Erythroblast (primary cell): ENCODE measurements at regions not wholly inside any gene's neighbourhood (a gene's known extent, or its start where the extent isn't known, plus 50 kb on each side); places are given as distances from the start of the nearest gene placed in this dataset.
"Not testable (repeated sequence)": the region's sequence is repeated elsewhere in the genome, so short reads cannot be mapped to it uniquely, and the experiment has no call there.

Experiments used
- DNase-seq, 2 experiments: peaks; one replicate each; lab custom pipeline; 2025; lab: John Stamatoyannopoulos, UW
- GATA1 ChIP-seq: IDR thresholded peaks from 2 replicates; pipeline ENCODE4 v1.6.1; 2011; ENCODE audit warnings: low read depth, mild to moderate bottlenecking, control low read depth, low read length, moderate library complexity
- POLR2A ChIP-seq: IDR thresholded peaks from 2 replicates; pipeline ENCODE4 v1.6.1; 2011; ENCODE audit warnings: mild to moderate bottlenecking, low read length

DNA sequence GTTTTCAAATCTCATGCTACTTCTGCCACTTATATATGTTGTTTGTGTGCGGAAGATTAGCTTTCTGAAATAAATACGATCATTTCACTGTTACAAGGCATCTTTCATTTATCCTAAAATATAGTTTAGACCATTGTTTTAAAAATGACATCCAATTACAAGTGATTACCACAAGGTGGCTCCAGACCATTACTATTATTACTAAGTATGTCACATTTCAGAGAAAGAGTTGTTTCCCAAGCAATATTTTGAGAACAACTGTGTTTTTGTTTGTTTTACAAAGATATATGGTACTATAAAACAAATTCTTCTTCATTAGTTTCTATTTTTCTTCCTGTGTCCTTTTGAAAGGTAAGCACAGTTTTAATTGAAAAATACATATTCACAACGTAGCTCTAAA is 136.0 kb upstream of the RAP2B start:
- peak; percentile 56 to 74 for DNase-seq
- no peak for TF ChIP-seq GATA1
- TF ChIP-seq POLR2A, result no peak

DNA sequence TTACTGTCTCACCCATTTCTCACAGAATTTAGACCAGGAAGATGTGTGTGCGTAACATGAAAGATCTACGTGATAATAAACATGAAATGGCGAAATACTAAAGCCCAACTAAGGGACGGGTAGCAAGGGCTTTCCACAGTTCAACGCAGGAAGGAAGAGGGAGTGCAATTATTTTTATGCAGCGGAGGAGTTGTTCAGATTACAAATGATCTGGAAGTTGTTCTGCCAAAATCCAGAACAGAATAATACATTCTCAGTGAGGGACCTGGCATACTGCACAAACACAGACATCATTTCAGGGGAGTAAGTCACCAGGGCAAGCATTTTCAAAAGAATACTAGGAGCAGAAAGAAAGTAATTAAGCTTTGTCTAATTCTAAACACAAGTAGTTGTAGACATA is 133.6 kb upstream of the RAP2B start:
- peak; percentile 44 to 63 for DNase-seq
- TF ChIP-seq POLR2A, result no peak
- no peak for TF ChIP-seq GATA1

DNA sequence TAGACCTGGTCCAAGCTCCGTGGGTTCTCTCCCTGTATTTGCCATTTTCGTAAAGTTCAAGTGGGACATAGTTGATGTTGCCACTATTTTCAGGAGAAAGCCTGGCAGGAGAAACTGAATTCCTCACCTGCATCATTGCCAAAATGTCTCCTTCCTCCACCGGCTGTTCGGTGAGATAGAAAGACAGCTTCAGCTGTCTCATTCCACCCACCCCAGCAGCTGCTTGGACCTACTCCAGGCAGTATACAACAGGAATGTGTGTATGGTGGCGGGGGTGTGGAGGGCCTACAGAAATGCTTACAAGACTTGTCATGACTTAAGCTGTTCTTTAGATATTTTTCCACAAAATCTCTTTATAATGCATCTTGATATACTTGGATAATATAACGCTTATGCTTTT is 132.7 kb upstream of the RAP2B start:
- TF ChIP-seq GATA1, result no peak
- no peak for TF ChIP-seq POLR2A
- DNase-seq, result peak; percentile 78 to 80

DNA sequence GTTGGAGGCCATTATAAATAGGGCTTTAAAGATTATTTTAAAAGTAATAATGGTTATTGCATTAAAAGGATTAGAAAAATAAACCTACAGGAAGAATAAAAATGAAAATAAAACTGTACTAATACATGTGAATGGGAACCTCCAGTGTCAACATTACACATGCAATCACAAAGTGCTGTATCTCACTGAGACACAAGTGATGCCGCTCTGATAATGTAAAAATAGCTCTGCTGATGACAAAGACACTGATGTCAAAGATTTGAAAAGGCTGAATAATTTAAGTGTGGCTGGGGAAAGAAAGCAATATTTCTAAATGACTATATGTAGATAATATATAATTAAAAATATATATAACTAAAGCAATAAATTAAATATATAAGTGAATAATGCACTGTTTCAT is 129.1 kb upstream of the RAP2B start:
- DNase-seq, result peak; percentile 6 to 23
- TF ChIP-seq GATA1 (no peak), POLR2A (no peak)

DNA sequence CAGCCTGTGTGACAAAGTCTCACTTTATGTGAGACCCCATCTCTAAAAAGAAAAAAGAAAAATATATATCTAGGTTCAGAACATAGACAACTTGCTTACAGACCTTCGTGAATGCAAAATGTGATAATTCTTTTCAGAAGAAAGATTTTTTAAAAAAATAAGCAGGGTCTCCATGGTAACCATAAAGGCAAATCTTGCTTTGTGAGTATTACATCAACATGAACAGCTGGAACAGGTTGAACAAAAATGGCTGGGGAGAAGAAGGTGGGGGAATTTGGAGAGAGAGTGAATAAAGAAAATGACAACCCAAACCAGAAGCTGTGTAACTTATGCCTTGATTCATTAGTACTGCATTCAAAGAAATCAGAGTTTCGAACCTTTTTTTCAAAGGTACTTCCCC is 125.2 kb upstream of the RAP2B start:
- TF ChIP-seq POLR2A, result no peak
- no peak for TF ChIP-seq GATA1
- DNase-seq, result no peak

DNA sequence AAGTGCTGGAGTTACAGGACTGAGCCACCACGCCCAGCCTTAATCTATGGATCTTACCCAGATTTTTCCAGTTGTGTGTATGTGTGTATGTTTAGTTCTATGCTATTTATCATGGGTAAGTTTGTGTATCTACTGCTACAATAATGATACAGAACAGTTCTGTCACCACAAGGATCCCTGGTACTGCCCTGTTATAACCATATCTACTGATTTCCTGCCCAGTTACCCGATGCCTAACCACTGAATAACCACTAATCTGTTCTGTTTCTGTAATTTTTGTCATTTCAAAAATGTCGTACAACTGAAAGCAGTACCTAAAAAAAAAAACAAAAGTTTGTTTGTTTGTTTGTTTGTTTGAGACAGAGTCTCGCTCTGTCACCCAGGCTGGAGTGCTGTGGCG is 123.7 kb upstream of the RAP2B start:
- TF ChIP-seq GATA1 (no peak), POLR2A (no peak)
- DNase-seq, result no peak

DNA sequence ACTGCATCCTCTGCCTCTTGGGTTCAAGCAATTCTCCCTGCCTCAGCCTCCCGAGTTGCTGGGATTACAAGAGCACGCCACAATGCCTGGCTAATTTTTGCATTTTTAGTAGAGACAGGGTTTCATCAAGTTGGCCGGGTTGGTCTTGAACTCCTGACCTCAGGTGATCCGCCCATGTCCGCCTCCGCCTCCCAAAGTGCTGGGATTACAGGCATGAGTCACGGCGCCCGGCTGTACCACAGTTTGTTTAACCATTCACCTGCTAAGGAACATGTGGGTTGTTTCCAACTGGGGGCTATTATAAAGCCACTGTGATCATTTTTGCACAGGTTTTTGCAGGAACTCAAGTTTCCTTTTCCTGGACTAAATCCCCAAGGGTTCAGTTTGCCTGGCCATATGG is 123.2 kb upstream of the RAP2B start:
- DNase-seq, result no peak
- no peak for TF ChIP-seq GATA1
- no peak for TF ChIP-seq POLR2A

DNA sequence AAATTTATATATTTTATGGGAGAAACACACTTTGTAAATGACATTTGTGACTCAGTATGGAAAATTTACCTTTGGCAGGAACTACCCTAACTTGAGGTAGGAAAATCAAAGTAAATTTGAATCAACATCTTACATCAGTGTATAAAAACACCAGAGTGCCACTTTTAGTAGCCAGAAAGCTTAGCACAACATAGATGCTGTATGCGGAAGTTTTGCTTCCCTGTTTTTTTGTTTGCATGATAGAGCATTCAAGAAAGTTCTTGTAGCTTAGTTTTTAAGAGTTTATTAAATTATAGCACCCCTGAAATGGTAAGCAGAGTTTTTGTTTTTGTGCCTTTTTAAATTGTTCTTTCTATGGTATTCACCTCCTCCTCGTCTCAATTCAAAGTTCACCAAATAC is 120.8 kb upstream of the RAP2B start:
- TF ChIP-seq GATA1 (no peak), POLR2A (no peak)
- no peak for DNase-seq

DNA sequence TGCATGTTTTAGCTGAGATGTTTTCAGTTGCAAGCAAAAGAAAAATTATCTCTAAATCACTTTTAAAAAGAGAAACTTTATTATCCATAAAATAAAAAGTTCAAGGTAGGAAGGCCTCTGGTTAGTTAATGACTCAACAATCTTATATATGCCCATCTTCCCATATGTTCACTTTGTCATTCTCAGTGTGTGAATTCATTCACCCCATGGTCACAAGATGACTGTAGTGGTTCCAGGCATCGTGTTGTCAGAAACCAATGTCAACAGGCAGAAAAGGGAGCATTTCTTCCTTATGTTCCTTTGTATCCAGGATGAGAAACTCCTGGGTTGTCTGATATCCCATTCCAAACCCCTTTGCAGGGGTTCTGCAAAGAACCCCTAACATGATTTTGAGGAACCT is 119.9 kb upstream of the RAP2B start:
- DNase-seq, result no peak
- TF ChIP-seq POLR2A (no peak), GATA1 (no peak)

DNA sequence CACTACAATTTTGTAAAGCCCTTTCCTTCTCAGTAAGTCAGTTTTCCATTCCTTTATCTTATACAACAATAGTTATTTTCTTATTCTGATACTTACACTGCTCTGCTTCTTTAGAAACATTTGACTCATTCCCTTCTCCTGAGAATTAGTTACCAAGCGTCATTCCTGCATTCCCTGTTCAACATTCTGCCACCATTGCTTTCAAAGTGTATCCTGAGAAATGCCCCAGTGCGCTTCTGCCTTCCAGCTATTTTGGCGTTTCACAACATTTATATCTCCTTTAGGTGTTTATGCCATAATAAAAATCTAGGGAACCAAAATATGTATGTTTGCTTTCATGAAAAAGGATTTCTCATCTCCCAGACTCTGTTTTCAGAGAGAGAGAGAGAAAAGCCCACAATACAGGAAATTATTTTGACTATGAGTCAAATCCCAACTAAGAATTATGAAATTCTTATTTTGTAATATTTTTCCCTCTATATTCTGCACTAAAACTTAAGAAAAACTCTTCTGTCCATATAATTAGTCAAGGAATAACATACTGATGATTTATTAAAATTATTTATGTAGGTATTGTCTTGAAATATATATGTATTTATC is 118.2 kb upstream of the RAP2B start:
- TF ChIP-seq GATA1 (no peak), POLR2A (no peak)
- DNase-seq, result no peak

DNA sequence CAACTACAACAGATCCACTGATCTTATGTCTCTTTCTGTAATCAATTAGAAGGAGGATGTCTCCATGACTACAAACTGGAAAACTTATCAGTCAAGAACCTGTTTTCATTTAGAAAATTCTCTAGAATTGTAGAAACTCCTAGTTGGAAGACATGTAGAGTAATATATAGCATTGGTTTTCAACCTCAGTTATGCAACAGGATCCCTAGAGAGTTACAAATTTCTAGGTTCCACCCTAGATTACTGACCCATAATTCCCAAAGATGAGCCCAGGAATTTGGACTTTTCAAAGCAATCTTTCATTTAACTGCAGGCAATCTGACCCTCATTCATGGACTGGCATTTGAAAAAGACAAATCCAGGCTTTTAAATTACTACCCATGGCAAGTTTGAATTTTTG is 116.9 kb upstream of the RAP2B start:
- no peak for DNase-seq
- TF ChIP-seq GATA1, result no peak
- TF ChIP-seq POLR2A, result no peak

DNA sequence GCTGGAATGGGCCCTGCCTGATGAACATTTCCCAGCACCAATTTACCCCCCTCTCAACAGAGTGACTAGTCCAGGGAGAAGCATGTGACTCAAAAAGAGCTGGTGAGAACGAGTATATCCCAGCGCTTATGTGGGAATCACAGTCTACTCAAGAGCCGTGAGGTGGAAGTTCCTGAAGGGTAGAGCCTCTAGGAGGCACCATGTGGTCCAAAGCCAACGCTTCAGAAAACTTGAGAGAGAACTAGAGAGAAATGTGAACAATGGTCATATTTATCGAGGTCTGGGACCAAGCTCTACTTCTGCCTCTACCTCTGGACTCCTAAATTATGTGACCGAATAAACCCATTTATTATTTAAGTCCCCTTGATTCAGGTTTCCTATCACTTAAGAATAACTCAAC is 111.0 kb upstream of the RAP2B start:
- DNase-seq, result no peak
- TF ChIP-seq POLR2A (no peak), GATA1 (no peak)

DNA sequence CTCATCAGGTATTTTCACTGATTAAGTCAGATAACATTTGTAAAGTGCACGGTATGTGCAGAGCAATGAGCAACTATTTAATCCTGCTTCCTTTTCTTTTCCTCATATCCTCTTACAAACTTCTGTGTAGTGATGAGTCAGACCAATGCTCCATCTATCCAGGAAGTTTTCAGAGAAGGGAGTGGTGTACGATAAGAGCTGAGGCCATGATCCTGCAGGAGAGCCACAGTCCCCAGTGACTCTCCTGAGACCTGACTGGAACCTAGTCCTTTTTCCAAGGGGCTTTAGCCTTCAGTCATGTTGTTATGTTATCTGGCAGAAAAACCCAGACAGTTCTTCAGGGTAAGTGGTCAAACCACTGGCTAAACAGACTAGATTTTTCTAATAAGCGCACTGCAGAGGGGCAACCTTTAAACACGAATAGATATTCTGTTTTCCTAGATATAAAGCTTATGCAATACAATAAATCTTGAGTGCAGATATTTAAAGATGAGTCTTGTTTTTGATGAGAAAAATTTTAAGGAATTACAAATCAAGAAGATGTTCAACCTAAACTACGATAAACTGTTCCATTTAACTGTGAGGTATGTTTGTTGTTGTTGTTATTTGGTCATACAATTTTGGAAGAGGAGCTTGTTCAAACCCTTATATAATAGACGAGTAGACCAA is 110.5 kb upstream of the RAP2B start:
- peak in 1 of 2 experiments; percentile 36 for DNase-seq
- TF ChIP-seq POLR2A, result no peak

DNA sequence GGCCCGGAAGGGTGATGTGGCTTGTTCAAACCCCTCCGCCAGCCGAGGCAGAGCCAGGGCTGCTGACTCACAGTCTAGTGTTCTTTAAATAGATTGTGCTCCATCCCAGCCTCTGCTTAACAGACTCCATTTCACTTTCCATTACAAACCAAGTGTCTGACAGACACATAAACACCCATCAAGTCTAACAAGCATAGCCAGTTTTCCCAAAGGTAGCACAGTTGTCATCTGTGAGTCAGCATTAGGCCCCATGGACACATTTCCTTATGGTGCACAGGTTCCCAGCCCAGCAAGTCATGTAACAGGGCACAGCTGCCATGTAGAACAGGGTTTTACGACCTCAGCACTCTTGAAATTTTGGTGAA is 109.9 kb upstream of the RAP2B start:
- DNase-seq, result peak; percentile 29 to 39

DNA sequence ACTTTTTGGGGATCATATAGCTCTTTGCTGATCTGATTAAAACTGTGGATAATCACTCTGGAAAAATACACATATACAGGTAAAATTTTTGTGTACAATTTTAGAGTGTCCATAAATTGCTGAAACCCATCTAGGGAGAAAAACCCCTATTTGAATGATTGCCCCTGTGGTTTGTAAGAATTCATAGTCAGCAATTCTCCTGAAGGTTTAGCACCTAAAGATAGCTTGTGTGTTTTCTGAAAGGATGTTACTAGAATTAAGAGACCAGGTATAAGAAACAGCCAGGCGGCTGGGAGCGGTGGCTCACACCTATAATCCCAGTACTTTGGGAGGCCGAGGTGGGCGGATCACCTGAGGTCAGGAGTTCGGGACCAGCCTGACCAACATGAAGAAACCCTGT is 106.8 kb upstream of the RAP2B start:
- no peak for TF ChIP-seq POLR2A
- TF ChIP-seq GATA1, result no peak

More for the DNA sequence above, 109.9 kb upstream of the RAP2B start:
- TF ChIP-seq POLR2A (no peak), GATA1 (no peak)

DNA sequence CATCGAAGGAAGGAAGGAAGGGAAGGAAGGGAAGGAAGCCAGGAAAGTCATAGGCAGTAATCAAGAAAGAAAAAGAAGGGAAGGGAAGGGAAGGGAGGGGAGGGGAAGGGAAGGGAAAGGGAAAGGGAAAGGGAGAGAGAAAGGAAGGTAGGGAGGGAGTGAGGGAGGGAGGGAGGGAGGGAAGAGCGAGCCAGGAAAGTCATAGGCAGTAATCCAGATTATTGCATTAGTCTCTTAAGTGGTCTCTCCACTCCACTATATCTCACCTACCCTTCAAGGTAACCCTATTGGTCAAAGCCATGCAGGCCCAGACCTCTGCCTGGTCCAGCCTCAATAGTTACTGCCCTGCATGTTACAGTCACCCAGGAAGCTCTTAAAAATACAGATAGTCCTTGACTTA is 106.2 kb upstream of the RAP2B start:
- no peak for DNase-seq
- TF ChIP-seq POLR2A, result no peak
- TF ChIP-seq GATA1, result no peak

More for the DNA sequence above, 106.8 kb upstream of the RAP2B start:
- no peak for DNase-seq

DNA sequence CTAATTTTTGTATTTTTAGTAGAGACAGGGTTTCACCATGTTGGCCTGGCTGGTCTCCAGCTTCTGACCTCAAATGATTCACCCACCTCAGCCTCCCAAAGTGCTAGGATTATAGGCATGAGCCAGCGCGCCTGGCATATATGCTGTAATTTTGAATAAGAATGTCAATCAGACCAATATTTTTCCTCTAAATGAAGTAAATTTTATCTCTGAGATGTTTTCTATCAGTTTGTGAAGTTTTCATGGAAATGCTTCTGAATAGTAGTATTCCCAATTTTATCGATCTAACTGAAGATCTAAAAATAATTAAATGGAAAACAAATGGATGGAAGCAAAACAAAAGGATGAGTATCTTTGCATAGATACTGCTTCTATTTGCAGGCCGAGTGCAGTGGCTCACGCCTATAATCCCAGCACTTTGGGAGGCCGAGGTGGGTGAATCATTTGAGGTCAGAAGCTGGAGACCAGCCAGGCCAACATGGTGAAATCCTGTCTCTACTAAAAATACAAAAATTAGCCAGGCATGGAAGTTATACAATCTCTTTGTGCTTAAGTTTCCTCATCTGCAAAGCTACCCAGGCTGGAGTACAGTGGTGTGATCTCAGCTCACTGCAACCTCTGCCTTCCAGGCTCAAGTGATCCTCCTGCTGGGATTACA is 103.9 kb upstream of the RAP2B start:
- DNase-seq, result not testable (repeated sequence)
